Left kidney (tissue), 1 donor: ENCODE measurements at regions not wholly inside any gene's neighbourhood (a gene's known extent, or its start where the extent isn't known, plus 50 kb on each side); places are given as distances from the start of the nearest gene placed in this dataset.
"Not testable (repeated sequence)": the region's sequence is repeated elsewhere in the genome, so short reads cannot be mapped to it uniquely, and the experiment has no call there.

Experiments
- DNase-seq: peaks from one replicate; pipeline ENCODE4 v3.0.0-alpha.2; 2013

GRCh38 chr5:130836729-130837649 is 328.1 kb downstream of the HINT1 start:
- no peak for DNase-seq

GRCh38 chr5:130817598-130818384 is 347.3 kb downstream of the HINT1 start:
- DNase-seq = not testable (repeated sequence)

GRCh38 chr5:130815246-130815645 is 349.8 kb downstream of the HINT1 start:
- no peak for DNase-seq

GRCh38 chr5:130808691-130809090 is 356.4 kb downstream of the HINT1 start:
- no peak for DNase-seq

GRCh38 chr5:130805648-130806047 is 359.4 kb downstream of the HINT1 start:
- DNase-seq = no peak

- DNase-seq = no peak
Measured at GRCh38 chr5:130805036-130805435, 360.0 kb downstream of the HINT1 start.

- DNase-seq = no peak
Measured at GRCh38 chr5:130801963-130802362, 363.1 kb downstream of the HINT1 start.

- DNase-seq = no peak
Measured at GRCh38 chr5:130799015-130799414, 366.0 kb downstream of the HINT1 start.

GRCh38 chr5:130797303-130797702 is 367.8 kb downstream of the HINT1 start:
- DNase-seq = no peak

GRCh38 chr5:130796902-130797301 is 368.2 kb downstream of the HINT1 start:
- DNase-seq = no peak

GRCh38 chr5:130796032-130796431 is 369.0 kb downstream of the HINT1 start:
- DNase-seq = no peak

GRCh38 chr5:130795037-130795436 is 370.0 kb downstream of the HINT1 start:
- DNase-seq = no peak

GRCh38 chr5:130777794-130778193 is 387.3 kb downstream of the HINT1 start:
- DNase-seq = no peak

- no peak for DNase-seq
Measured at GRCh38 chr5:130773813-130774212, 391.2 kb downstream of the HINT1 start.

GRCh38 chr5:130762031-130762430 is 403.0 kb downstream of the HINT1 start:
- no peak for DNase-seq

GRCh38 chr5:130759061-130759460 is 406.0 kb downstream of the HINT1 start:
- no peak for DNase-seq

- no peak for DNase-seq
Measured at GRCh38 chr5:130747556-130747955, 417.5 kb downstream of the HINT1 start.

- DNase-seq = not testable (repeated sequence)
Measured at GRCh38 chr5:130746641-130747040, 418.4 kb downstream of the HINT1 start.

- peak; percentile 14 for DNase-seq
Measured at GRCh38 chr5:130743092-130743491, 422.0 kb downstream of the HINT1 start.

- no peak for DNase-seq
Measured at GRCh38 chr5:130740047-130740569, 424.9 kb downstream of the HINT1 start.

- DNase-seq = no peak
Measured at GRCh38 chr5:130731839-130732238, 433.2 kb downstream of the HINT1 start.

- DNase-seq = no peak
Measured at GRCh38 chr5:130729541-130729940, 435.5 kb downstream of the HINT1 start.

- no peak for DNase-seq
Measured at GRCh38 chr5:130727830-130728229, 437.2 kb downstream of the HINT1 start.
